GM18870 (cell line): ENCODE measurements at regions not wholly inside any gene's neighbourhood (a gene's known extent, or its start where the extent isn't known, plus 50 kb on each side); places are given as distances from the start of the nearest gene placed in this dataset.
"Not testable (repeated sequence)": the region's sequence is repeated elsewhere in the genome, so short reads cannot be mapped to it uniquely, and the experiment has no call there.

Experiments
- ATAC-seq: cut with Tn5 transposase; IDR thresholded peaks from one replicate; pipeline ENCODE4 v1.9.1; 2021; ENCODE audit warnings: moderate library complexity; ENCODE audit not compliant: unreplicated experiment

DNA sequence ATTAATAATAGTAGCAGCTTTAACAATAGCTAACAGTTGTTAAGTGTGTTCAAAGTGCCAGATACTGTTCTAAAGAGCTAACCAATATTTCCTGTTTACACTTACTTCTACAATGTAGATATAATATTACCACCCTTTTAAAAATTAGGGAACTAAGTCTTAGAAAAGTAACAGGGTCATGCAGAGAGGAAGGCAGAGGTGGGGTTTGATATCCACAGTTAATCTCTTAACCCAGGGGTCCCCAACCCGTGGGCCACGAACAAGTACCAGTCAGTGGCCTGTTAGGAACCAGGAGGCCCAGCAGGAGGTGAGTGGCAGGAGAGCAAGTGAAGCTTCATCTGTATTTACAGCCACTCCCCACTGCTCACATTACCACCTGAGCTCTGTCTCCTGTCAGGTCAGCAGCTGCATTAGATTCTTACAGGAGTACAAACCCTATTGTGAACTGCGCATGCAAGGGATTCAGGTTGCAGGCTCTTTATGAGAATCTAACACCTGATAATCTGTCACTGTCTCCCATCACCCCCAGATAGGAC, 89.1 kb downstream of the ACTL7B start:
- ATAC-seq, result no peak

DNA sequence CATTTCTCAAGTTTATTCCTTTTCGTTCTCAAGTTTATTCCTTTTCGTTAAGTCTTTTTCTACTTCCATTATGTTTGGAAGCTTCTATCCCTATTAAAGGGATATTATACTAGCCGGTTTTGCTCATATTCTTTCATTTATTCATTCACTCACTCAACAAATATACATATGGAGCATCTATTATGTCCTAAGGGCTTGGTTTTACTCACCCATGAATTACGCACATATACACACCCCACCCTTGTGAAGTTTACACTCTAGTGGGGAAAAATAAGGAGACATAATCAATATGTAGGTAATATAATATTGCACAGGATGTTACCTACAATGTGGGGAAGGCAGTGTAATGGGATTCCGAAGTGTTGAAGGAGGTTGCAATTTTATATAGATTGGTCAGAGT, 90.5 kb downstream of the ACTL7B start:
- no peak for ATAC-seq

GRCh38 chr9:108762348-108763055, 93.3 kb downstream of the ACTL7B start:
- ATAC-seq, result no peak

- no peak for ATAC-seq
Observed at GRCh38 chr9:108761655-108762347, 94.0 kb downstream of the ACTL7B start.

DNA sequence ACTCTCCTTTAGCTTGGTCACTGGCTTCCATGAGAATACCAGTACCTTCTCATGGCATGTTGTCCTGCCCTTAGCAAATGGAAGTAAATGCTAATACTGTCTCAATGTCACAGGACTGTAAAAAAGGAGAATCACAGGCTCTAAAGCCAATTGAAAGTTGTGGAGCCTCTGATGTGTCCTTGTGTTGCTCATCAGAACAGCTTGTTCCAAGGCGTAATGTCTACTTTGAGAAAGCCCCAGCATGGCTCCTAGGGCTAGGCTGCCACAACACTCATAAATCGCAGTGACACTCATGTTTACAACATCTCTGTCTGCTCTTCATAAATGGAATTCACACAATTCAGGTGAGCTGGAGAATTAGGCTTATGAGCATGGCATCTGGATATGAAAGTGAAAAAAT, 94.9 kb downstream of the ACTL7B start:
- no peak for ATAC-seq

GRCh38 chr9:108759835-108760234, 96.0 kb downstream of the ACTL7B start:
- ATAC-seq, result no peak

- ATAC-seq, result no peak
Observed at GRCh38 chr9:108759399-108759798, 96.4 kb downstream of the ACTL7B start.

DNA sequence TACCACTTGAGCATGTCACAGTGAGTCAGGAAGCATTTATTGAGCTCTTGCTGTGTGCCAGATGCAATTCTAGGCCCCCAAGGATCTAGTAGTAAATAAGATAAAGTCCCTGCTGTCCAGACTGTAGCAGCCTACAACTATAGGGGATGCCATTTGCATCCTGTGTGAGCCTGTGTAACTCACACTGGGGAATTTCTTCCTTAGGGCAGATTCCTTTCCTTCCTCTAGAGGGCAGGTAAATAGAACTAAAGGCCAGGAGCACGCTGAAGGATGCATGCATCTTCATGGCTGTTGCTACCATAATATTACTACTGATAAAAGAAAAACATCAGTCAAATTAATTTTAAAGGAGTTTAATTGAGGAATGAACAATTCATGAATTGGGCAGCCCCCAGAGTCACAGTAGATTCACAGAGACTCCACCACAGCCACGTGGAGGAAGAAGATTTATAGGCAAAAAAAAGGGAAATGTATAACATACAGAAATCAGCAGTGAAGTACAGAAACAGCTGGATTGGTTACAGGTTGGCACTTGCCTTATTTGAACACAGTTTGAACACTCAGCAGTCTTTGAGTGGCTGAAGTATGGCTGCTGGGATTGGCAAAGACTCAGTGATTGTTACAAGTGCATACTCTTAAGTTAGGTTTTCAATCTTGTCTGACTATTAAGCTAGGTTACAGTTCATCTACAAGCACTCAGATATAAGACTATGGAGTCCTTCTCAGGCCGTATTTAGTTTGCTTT, 98.9 kb downstream of the ACTL7B start:
- no peak for ATAC-seq

DNA sequence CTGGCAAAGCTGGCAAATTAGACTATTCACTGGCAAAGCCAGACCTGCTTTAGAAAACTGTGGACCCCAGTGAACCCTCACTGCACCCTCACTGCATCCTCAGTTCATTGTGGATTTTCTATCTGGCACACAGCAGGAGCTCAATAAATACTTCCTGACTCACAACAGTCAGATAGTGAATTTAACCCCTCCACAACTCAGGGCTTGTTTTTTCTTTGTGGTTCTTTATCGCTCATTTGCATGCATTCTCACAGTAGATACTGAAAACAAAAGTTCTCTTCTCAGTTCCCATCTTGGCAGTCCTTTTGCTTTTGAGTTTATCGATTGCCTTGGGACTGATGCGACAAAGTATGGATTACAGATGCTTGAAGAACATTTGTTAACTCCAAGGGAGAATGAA, 99.8 kb downstream of the ACTL7B start:
- peak; percentile 87 for ATAC-seq

- ATAC-seq, result no peak
Observed at GRCh38 chr9:108751369-108751768, 104.4 kb downstream of the ACTL7B start.

DNA sequence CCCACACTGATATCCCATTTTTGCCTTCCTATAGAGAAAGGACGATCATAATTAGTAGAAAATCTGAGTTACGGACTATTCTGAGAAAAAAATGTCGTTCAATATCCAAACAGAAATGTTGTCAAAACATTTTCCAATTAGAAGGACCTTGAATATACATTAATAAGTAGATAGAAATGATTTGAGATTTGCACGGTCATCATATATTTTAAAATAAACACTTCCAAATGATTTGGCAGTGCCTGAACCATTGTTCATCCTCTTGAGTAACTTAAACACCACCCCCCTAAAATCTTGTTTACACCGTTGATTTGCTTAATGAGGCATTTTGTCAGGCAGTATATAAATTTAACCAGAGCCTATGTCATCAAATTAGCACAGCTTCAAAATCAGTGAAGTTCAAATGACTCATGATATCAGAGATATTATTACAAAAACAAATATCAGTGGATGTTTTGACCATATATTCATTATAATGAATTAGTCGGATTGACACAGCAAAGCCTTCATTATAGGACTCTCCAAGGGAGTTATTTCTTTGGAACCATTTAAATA, 105.0 kb downstream of the ACTL7B start:
- ATAC-seq, result no peak

- no peak for ATAC-seq
Observed at GRCh38 chr9:108748776-108749175, 107.0 kb downstream of the ACTL7B start.

GRCh38 chr9:108746864-108747263, 108.9 kb downstream of the ACTL7B start:
- no peak for ATAC-seq

- no peak for ATAC-seq
Observed at GRCh38 chr9:108746001-108746400, 109.8 kb downstream of the ACTL7B start.

DNA sequence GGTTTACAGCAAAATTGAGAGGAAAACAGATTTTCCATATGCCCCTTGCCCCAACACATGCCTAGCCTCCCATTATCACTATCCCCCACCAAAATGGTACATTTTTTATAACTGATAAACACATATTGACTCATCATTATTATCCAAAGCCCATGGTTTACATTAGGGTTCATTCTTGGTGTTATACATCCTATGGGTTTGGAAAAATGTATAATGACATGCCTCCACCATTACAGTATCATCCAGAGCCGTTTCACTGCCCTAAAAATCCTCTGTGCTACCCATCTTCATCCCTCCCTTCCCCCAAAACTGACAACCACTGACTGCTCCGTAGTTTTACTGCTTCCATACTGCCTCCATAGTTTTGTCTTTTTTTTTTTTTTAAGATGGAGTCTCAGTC, 111.1 kb downstream of the ACTL7B start:
- no peak for ATAC-seq

DNA sequence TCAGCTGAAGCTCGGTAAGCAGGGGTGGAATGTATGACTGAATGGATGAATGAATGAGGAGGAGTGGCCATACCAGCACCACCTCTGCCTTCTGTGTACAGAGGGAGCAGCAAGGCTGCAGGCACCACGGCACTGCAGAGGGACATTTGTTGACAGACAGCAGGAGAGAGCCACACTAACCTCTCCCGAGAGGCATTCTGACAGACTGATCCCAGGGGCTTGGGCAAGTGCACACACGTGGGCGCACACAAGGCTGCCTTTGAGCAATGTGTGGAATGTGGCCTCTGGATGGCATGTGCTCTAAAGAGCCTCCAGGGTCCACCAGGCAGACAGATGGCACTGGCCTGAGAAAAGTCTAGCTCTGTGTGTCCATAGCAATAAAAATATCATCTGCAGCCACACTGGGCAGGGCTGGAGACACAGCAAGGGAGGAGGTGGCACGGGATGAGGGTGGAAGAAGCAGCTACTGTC, 111.8 kb downstream of the ACTL7B start:
- ATAC-seq, result no peak

GRCh38 chr9:108743416-108743815, 112.4 kb downstream of the ACTL7B start:
- ATAC-seq, result no peak

- ATAC-seq, result no peak
Observed at GRCh38 chr9:108742191-108742590, 113.6 kb downstream of the ACTL7B start.

DNA sequence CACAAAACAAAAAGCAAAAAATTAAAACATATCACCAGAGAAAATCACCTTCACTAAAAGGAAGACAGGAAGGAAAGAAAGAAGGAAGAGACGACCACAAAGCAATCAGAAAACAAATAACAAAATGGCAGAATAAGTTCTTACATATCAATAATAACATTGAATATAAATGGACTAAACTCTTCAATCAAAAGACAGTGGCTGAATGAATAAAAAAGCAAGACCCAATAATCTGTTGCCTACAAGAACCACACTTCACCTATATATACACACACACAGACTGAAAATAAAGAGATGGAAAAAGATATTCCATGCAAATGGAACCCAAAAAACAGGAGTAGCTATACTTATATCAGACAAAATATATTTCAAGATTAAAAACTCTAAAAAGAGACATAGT, 124.5 kb downstream of the ACTL7B start:
- not testable (repeated sequence) for ATAC-seq

DNA sequence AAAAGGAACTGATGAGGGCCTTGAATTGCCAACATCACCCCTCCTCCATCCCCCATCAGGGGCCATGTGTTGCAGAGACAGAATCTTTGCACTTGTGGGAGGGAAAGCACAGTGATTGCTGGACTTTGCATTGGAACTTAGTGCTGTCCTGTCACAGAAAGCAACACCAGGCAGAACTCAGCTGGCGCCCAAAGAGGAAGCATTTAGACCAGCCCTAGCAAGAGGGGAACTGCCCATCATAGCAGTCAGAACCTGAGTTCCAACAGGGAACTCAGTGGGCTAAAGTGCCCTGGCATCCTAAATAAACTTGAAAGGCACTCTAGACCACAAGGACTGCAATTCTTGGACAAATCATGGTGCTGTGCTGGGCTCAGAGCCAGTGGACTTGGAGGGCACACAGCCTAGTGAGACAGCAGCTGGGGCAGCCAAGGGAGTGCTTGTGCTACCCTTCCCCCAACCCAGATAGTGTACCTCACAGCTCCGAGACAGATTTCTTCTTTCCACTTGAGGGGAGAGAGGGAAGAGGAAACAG, 128.1 kb downstream of the ACTL7B start:
- ATAC-seq, result no peak

DNA sequence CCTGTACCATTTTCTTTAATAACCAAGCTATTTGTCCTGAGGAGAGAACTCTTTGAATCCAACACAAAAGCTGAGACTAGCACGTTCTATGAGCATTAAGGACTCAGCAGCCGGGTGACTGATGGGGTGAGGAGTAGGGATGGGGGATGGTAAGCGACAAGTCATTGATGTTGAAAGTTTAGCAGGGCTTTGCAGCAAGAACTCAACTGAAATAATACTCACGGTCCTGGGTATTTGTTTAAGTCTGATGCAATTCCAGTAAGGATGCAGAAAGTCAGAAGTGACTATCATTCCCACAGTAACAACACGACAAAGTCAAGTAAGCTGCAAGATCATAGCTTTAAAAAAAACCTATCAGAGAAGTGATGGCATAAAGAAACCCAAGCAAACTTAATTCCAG, 131.1 kb downstream of the ACTL7B start:
- no peak for ATAC-seq
